Loucy (cell line): ENCODE measurements at regions not wholly inside any gene's neighbourhood (a gene's known extent, or its start where the extent isn't known, plus 50 kb on each side); places are given as distances from the start of the nearest gene placed in this dataset.

Experiments
- H2AFZ ChIP-seq: fragments of 200-600 bp; sonication (generic); 2 replicates; pipeline ENCODE4 v1.6.0; 2016; ENCODE audit warnings: antibody characterized with exemption, mild to moderate bottlenecking, low read length, moderate library complexity
- H3F3A ChIP-seq: fragments of 200-600 bp; 2 replicates; pipeline ENCODE4 v1.6.0; 2016; ENCODE audit warnings: antibody characterized with exemption, low read depth, mild to moderate bottlenecking
- H3K27me3 ChIP-seq: fragments of 200-600 bp; sonication (generic); 2 replicates; pipeline ENCODE4 v1.6.1; 2014; ENCODE audit warnings: low read length, mild to moderate bottlenecking; ENCODE audit not compliant: insufficient read depth, poor library complexity, severe bottlenecking
- H3K36me3 ChIP-seq: fragments of 200-600 bp; sonication (generic); 2 replicates; pipeline ENCODE4 v1.6.1; 2016; ENCODE audit warnings: low read length; ENCODE audit not compliant: insufficient read depth
- H3K4me1 ChIP-seq: fragments of 200-600 bp; sonication (generic); 2 replicates; pipeline ENCODE4 v1.5.1; 2014; ENCODE audit warnings: low read length, mild to moderate bottlenecking; ENCODE audit not compliant: insufficient read depth, poor library complexity, severe bottlenecking
- H3K4me2 ChIP-seq: fragments of 200-600 bp; sonication (generic); 2 replicates; pipeline ENCODE4 v1.6.0; 2014; ENCODE audit warnings: antibody characterized with exemption, low read length, low read depth, mild to moderate bottlenecking; ENCODE audit not compliant: poor library complexity, severe bottlenecking
- H3K4me3 ChIP-seq: fragments of 200-600 bp; sonication (generic); 2 replicates; pipeline ENCODE4 v1.5.1; 2014; ENCODE audit warnings: low read length, mild to moderate bottlenecking, mixed read lengths; ENCODE audit not compliant: poor library complexity, severe bottlenecking
- H3K79me2 ChIP-seq: fragments of 200-600 bp; sonication (generic); 2 replicates; pipeline ENCODE4 v1.6.1; 2014; ENCODE audit warnings: low read length; ENCODE audit not compliant: insufficient read depth
- H3K9ac ChIP-seq: fragments of 200-600 bp; sonication (generic); 2 replicates; pipeline ENCODE4 v1.6.0; 2014; ENCODE audit warnings: mild to moderate bottlenecking, low read depth, low read length, moderate library complexity; ENCODE audit not compliant: poor library complexity, severe bottlenecking
- H3K9me2 ChIP-seq: fragments of 200-600 bp; sonication (generic); replicated peaks from 2 replicates; pipeline ENCODE4 v1.6.1; 2016; ENCODE audit warnings: low read depth, low read length, mixed read lengths
- H3K9me3 ChIP-seq: fragments of 200-600 bp; sonication (generic); 2 replicates; pipeline ENCODE4 v1.6.1; 2014; ENCODE audit warnings: mild to moderate bottlenecking, antibody characterized with exemption, low read length, low read depth; ENCODE audit not compliant: insufficient read depth
- H4K20me1 ChIP-seq: fragments of 200-600 bp; sonication (generic); 2 replicates; pipeline ENCODE4 v1.6.0; 2014; ENCODE audit warnings: antibody characterized with exemption, low read length, mild to moderate bottlenecking; ENCODE audit not compliant: insufficient read depth, poor library complexity, severe bottlenecking
- CTCF ChIP-seq: fragments of 200-600 bp; sonication (generic); conservative IDR thresholded peaks from 2 replicates; pipeline ENCODE4 v1.5.1; 2014; ENCODE audit warnings: mild to moderate bottlenecking, antibody characterized with exemption, low read length
- EZH2phosphoT487 ChIP-seq: fragments of 200-600 bp; IDR thresholded peaks from 2 replicates; pipeline ENCODE4 v1.6.1; 2018; ENCODE audit warnings: antibody characterized with exemption, mild to moderate bottlenecking, moderate library complexity, borderline replicate concordance

- H3F3A ChIP-seq: no peaks in the 10 kb centered on the region
- no peaks in the 10 kb centered on the region for H3K79me2 ChIP-seq
- no peak overlapping the region for H3K4me3 ChIP-seq
- no peaks in the 10 kb centered on the region for H3K27me3 ChIP-seq
- H3K9ac ChIP-seq: no peak overlapping the region
- no peaks in the 10 kb centered on the region for H3K9me3 ChIP-seq
- H3K36me3 ChIP-seq: no peaks in the 10 kb centered on the region
- H4K20me1 ChIP-seq: no peaks in the 10 kb centered on the region
- no peaks in the 10 kb centered on the region for H3K9me2 ChIP-seq
- no peaks in the 10 kb centered on the region for H3K4me1 ChIP-seq
- H3K4me2 ChIP-seq: no peak overlapping the region
- no peak for TF ChIP-seq CTCF
- no peak for TF ChIP-seq EZH2phosphoT487
- no peak overlapping the region for H2AFZ ChIP-seq
These were observed 945.8 kb downstream of the CBLN2 start for GRCh38 chr18:71598374-71598773.

GRCh38 chr18:71597219-71597618 lies 946.9 kb downstream of the CBLN2 start:
- Histone ChIP-seq H3K4me1 (no peaks in the 10 kb centered on the region), H2AFZ (no peak overlapping the region)
- no peak for TF ChIP-seq CTCF
- TF ChIP-seq EZH2phosphoT487: no peak

GRCh38 chr18:71583252-71583651 lies 960.9 kb downstream of the CBLN2 start:
- no peak overlapping the region for H3K4me2 ChIP-seq
- no peaks in the 10 kb centered on the region; the same call in 1 of the 2 replicates for H3K9me3 ChIP-seq
- no peaks in the 10 kb centered on the region for H3F3A ChIP-seq
- no peaks in the 10 kb centered on the region for H3K9me2 ChIP-seq
- H3K27me3 ChIP-seq: no peaks in the 10 kb centered on the region
- H3K9ac ChIP-seq: no peak overlapping the region
- TF ChIP-seq EZH2phosphoT487 (no peak), CTCF (no peak)
- H3K4me1 ChIP-seq: no peaks in the 10 kb centered on the region
- no peaks in the 10 kb centered on the region for H3K36me3 ChIP-seq
- no peak overlapping the region for H3K4me3 ChIP-seq
- no peaks in the 10 kb centered on the region for H3K79me2 ChIP-seq
- no peak overlapping the region for H2AFZ ChIP-seq
- H4K20me1 ChIP-seq: no peaks in the 10 kb centered on the region

More at GRCh38 chr18:71597219-71597618, 946.9 kb downstream of the CBLN2 start:
- Histone ChIP-seq H4K20me1 (no peaks in the 10 kb centered on the region), H3K36me3 (no peaks in the 10 kb centered on the region), H3K4me3 (no peak overlapping the region), H3K79me2 (no peaks in the 10 kb centered on the region), H3K27me3 (no peaks in the 10 kb centered on the region), H3K9ac (no peak overlapping the region), H3K9me3 (no peaks in the 10 kb centered on the region), H3K9me2 (no peaks in the 10 kb centered on the region), H3F3A (no peaks in the 10 kb centered on the region), H3K4me2 (no peak overlapping the region)
